Tibial nerve (tissue), 4 donors: ENCODE measurements at regions not wholly inside any gene's neighbourhood (a gene's known extent, or its start where the extent isn't known, plus 50 kb on each side); places are given as distances from the start of the nearest gene placed in this dataset.

ENCODE experiments used
- DNase-seq, 2 donors: peaks; one replicate each; pipeline ENCODE4 v3.0.0-alpha.2; 2019; ENCODE audit warnings: low spot score in 2 of 2
- H3K27ac ChIP-seq, 4 donors: fragments of 200-600 bp; sonication (generic) in 3 of 4; one replicate each; pipeline ENCODE4 v1.5.1; 2017 to 2019; ENCODE audit warnings: mild to moderate bottlenecking in 1 of 4
- H3K27me3 ChIP-seq, 2 donors: fragments of 200-600 bp; sonication (generic) in 1 of 2; one replicate each; pipeline versions ENCODE4 v1.5.1 to v1.6.0; 2017 to 2019
- H3K36me3 ChIP-seq, 3 donors: fragments of 200-600 bp; sonication (generic); one replicate each; pipeline ENCODE4 v1.5.1; 2018 to 2019
- H3K4me1 ChIP-seq, 4 donors: fragments of 200-600 bp; sonication (generic) in 3 of 4; one replicate each; pipeline ENCODE4 v1.5.1; 2017 to 2019
- H3K4me3 ChIP-seq, 4 donors: fragments of 200-600 bp; sonication (generic) in 3 of 4; one replicate each; pipeline ENCODE4 v1.5.1; 2017 to 2019; ENCODE audit warnings: mild to moderate bottlenecking in 1 of 4, moderate library complexity in 1 of 4
- H3K9me3 ChIP-seq, 4 donors: fragments of 200-600 bp; sonication (generic) in 3 of 4; one replicate each; pipeline ENCODE4 v1.5.1; 2017 to 2019
- CTCF ChIP-seq, 5 experiments: fragments of 200-600 bp in 3 of 5; fragments of 450-650 bp in 2 of 5; sonication (generic) in 3 of 5; IDR thresholded peaks; one replicate each; pipeline ENCODE4 v1.5.1; 2016 to 2019; ENCODE audit warnings: antibody characterized with exemption in 5 of 5, mild to moderate bottlenecking in 3 of 5, moderate library complexity in 2 of 5
- EP300 ChIP-seq, 2 donors: sonication (generic); formaldehyde crosslinking; IDR thresholded peaks; one replicate each; pipeline ENCODE4 v1.6.1; 2017; ENCODE audit warnings: antibody characterized with exemption in 2 of 2, mild to moderate bottlenecking in 1 of 2
- POLR2A ChIP-seq, 2 donors: fragments of 450-650 bp; IDR thresholded peaks; one replicate each; pipeline ENCODE4 v1.6.1; 2017; ENCODE audit warnings: antibody characterized with exemption in 2 of 2, mild to moderate bottlenecking in 2 of 2, moderate library complexity in 2 of 2
- WGBS, 2 donors: methylation state at CpG; one replicate each; pipeline ENCODE4 v1.1.5; 2018; 5-methylcytosine and 5-hydroxymethylcytosine counted together

- no peak for TF ChIP-seq POLR2A (IDR thresholded peaks at IDR 0.05)
- no peak for TF ChIP-seq CTCF (IDR thresholded peaks at IDR 0.05)
- no peak for TF ChIP-seq EP300 (IDR thresholded peaks at IDR 0.05)
- no peak overlapping the region for H3K27ac ChIP-seq
- DNase-seq, result no peak
- H3K4me3 ChIP-seq, result no peak overlapping the region
- H3K27me3 ChIP-seq, result no peaks in the 10 kb centered on the region
- H3K9me3 ChIP-seq, result no peaks in the 10 kb centered on the region
- WGBS, 2 donors, result 87 to 88% methylated on average over 2 of the region's 2 CpGs
- H3K36me3 ChIP-seq, result no peaks in the 10 kb centered on the region
- H3K4me1 ChIP-seq, result no peaks in the 10 kb centered on the region
These were observed 351.0 kb downstream of the GALR1 start for GRCh38 chr18:77600674-77601073.

- no peak for TF ChIP-seq POLR2A (IDR thresholded peaks at IDR 0.05)
- no peak for TF ChIP-seq EP300 (IDR thresholded peaks at IDR 0.05)
- no peak for TF ChIP-seq CTCF (IDR thresholded peaks at IDR 0.05)
- no peak overlapping the region for H3K4me3 ChIP-seq
- H3K27me3 ChIP-seq, result no peaks in the 10 kb centered on the region
- 78 to 81% methylated on average over 2 of the region's 2 CpGs for WGBS, 2 donors
- H3K4me1 ChIP-seq, result no peaks in the 10 kb centered on the region
- no peaks in the 10 kb centered on the region for H3K36me3 ChIP-seq
- H3K9me3 ChIP-seq, result no peaks in the 10 kb centered on the region
- no peak for DNase-seq
- H3K27ac ChIP-seq, result no peak overlapping the region
These were observed 351.9 kb downstream of the GALR1 start for GRCh38 chr18:77601567-77601966.

GRCh38 chr18:77607087-77607486, 357.4 kb downstream of the GALR1 start:
- 91 to 94% methylated on average over 22 of the region's 22 CpGs for WGBS, 2 donors
- H3K9me3 ChIP-seq, result no peaks in the 10 kb centered on the region
- TF ChIP-seq CTCF (IDR thresholded peaks at IDR 0.05) (no peak), EP300 (IDR thresholded peaks at IDR 0.05) (no peak), POLR2A (IDR thresholded peaks at IDR 0.05) (no peak)
- H3K27ac ChIP-seq, result no peak overlapping the region
- no peaks in the 10 kb centered on the region for H3K36me3 ChIP-seq
- no peak overlapping the region for H3K4me3 ChIP-seq
- no peak for DNase-seq
- no peaks in the 10 kb centered on the region for H3K27me3 ChIP-seq
- no peaks in the 10 kb centered on the region for H3K4me1 ChIP-seq

DNA sequence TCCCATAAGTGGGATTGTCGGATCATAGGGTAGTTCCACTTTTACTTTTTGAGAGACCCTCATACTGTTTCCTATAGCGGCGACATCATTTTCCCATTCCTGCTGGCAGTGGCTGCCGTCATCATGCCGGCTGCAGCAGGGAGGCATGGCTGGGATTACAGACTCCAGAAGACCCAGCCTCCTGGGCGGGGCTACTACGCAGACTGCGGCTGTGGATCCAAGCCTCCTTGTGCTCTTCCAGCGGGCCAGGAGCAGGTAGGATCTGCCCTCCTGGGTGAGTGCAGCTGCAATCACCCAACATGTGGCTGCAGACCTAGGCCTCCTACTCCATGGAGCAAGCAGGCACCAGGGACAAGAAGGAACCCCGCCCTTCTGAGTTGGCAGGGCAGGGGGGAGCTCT, 359.2 kb downstream of the GALR1 start:
- no peak overlapping the region for H3K4me3 ChIP-seq
- no peaks in the 10 kb centered on the region for H3K4me1 ChIP-seq
- no peak for DNase-seq
- no peaks in the 10 kb centered on the region for H3K36me3 ChIP-seq
- TF ChIP-seq EP300 (IDR thresholded peaks at IDR 0.05) (no peak), CTCF (IDR thresholded peaks at IDR 0.05) (no peak), POLR2A (IDR thresholded peaks at IDR 0.05) (no peak)
- H3K27me3 ChIP-seq, result no peaks in the 10 kb centered on the region
- WGBS, 2 donors, result 81 to 91% methylated on average over 7 to 9 of the region's 10 CpGs
- H3K27ac ChIP-seq, result no peak overlapping the region
- H3K9me3 ChIP-seq, result no peaks in the 10 kb centered on the region

DNA sequence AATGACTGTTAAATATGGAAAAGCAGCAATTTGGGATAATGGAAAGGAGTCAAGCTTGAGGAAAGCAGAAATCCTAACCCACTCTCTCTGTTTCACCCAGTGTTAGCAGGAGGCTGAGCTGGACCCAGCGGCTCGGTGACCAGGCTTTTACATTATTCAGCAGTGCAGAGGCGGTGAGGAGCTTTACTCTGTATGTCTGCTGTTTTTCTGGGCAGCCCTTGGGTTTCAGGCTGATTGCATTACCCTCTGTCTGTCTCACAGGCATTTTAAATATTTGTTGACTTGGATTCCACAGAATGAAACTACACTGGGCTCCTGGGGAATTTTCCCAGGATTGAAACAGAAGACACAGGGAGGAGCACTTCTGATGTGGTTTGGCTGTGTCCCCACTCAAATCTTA, 368.0 kb downstream of the GALR1 start:
- WGBS, 2 donors, result 47 to 57% methylated on average over 3 of the region's 3 CpGs
- H3K4me3 ChIP-seq, result no peak overlapping the region

More for the DNA sequence above, 368.0 kb downstream of the GALR1 start:
- Histone ChIP-seq H3K36me3 (no peaks in the 10 kb centered on the region), H3K27me3 (no peaks in the 10 kb centered on the region), H3K4me1 (peaks cover 0 to 18% (median 0%) of the 10 kb centered on the region in 4 donors), H3K27ac (no peak overlapping the region), H3K9me3 (no peaks in the 10 kb centered on the region)
- DNase-seq, result no peak
- TF ChIP-seq POLR2A (IDR thresholded peaks at IDR 0.05), result no peak
- no peak for TF ChIP-seq EP300 (IDR thresholded peaks at IDR 0.05)
- no peak for TF ChIP-seq CTCF (IDR thresholded peaks at IDR 0.05)
